ENCODE measurements at regions not wholly inside any gene's neighbourhood (a gene's known extent, or its start where the extent isn't known, plus 50 kb on each side); places are given as distances from the start of the nearest gene placed in this dataset.

GRCh38 chr17:13230350-13231264, 212.8 kb upstream of the ELAC2 start:
- no peak for DNase-seq (ENCODE audit: low spot score)
- TF ChIP-seq POLR2AphosphoS5 (IDR thresholded peaks at IDR 0.05), result no peak
- TF ChIP-seq, protein P1, sequence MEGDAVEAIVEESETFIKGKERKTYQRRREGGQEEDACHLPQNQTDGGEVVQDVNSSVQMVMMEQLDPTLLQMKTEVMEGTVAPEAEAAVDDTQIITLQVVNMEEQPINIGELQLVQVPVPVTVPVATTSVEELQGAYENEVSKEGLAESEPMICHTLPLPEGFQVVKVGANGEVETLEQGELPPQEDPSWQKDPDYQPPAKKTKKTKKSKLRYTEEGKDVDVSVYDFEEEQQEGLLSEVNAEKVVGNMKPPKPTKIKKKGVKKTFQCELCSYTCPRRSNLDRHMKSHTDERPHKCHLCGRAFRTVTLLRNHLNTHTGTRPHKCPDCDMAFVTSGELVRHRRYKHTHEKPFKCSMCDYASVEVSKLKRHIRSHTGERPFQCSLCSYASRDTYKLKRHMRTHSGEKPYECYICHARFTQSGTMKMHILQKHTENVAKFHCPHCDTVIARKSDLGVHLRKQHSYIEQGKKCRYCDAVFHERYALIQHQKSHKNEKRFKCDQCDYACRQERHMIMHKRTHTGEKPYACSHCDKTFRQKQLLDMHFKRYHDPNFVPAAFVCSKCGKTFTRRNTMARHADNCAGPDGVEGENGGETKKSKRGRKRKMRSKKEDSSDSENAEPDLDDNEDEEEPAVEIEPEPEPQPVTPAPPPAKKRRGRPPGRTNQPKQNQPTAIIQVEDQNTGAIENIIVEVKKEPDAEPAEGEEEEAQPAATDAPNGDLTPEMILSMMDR (IDR thresholded peaks at IDR 0.05), result no peak
- no peak for TF ChIP-seq POLR2A (IDR thresholded peaks at IDR 0.05)
- Histone ChIP-seq H3K9me3 (no peaks in the 10 kb centered on the region), H3K36me3 (no peaks in the 10 kb centered on the region), H3K27me3 (replicated peaks; ENCODE audit: insufficient read depth) (no peaks in the 10 kb centered on the region), H3K4me1 (replicated peaks) (no peaks in the 10 kb centered on the region), H3K27ac (no peak overlapping the region), H3K4me3 (no peak overlapping the region)
- intact Hi-C loops (cut with DNase I), result no loop called here
- 54% methylated on average over 11 of the region's 11 CpGs for WGBS

DNA sequence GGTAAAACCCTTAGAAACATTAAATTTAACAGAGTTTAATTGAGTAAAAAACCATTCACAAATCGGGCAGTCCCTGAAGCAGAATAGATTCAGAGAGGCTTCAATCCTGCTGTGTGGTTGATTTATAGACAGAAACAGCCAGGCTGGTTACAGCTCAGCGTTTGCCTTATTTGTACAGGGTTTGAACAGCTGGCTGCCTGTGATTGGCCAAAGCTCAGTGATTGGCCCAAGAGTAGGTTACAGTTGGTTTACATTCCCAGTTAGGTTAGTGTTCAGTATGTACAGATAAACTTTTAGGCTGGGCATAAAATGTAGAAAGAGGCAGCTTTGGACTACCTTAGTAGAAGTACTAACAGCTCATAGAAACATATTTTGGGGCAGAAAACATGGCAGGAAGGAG, 210.4 kb upstream of the ELAC2 start:
- Histone ChIP-seq H3K4me3 (no peak overlapping the region), H3K36me3 (no peaks in the 10 kb centered on the region), H3K27ac (no peak overlapping the region), H3K9me3 (no peaks in the 10 kb centered on the region), H3K27me3 (replicated peaks; ENCODE audit: insufficient read depth) (no peaks in the 10 kb centered on the region), H3K4me1 (replicated peaks) (no peaks in the 10 kb centered on the region)
- TF ChIP-seq POLR2AphosphoS5 (IDR thresholded peaks at IDR 0.05) (no peak), POLR2A (IDR thresholded peaks at IDR 0.05) (no peak)
- TF ChIP-seq, protein P1 (IDR thresholded peaks at IDR 0.05), result no peak
- DNase-seq (ENCODE audit: low spot score), result no peak
- intact Hi-C loops (cut with DNase I), result no loop called here
- WGBS, result 55% methylated on average over 2 of the region's 2 CpGs

DNA sequence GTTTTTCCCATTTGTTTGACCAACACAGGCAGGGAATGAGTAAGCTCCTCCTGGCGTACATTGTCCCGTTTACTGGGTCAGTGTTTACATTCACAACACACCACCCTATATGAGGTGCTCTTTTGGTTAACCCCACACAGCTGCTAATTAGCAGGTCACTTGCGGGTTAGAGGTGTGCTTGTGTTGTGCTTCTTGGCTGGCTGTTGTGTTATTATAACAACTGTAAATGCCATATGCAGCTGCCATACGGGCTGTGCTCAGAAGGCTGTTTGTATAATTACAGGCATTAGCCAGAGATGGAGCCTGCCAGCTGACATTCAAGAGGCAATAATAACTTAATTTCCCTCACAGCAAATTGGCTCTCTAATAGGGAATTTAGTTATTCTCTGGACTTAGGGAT, 205.1 kb upstream of the ELAC2 start:
- H3K4me1 ChIP-seq (replicated peaks), result no peaks in the 10 kb centered on the region
- H3K4me3 ChIP-seq, result no peak overlapping the region
- H3K36me3 ChIP-seq, result no peaks in the 10 kb centered on the region
- no peaks in the 10 kb centered on the region for H3K27me3 ChIP-seq (replicated peaks; ENCODE audit: insufficient read depth)
- intact Hi-C loops (cut with DNase I), result no loop called here
- WGBS, result 21% methylated on average over 4 of the region's 4 CpGs
- no peaks in the 10 kb centered on the region for H3K9me3 ChIP-seq
- no peak overlapping the region for H3K27ac ChIP-seq
- TF ChIP-seq POLR2A (IDR thresholded peaks at IDR 0.05) (no peak), POLR2AphosphoS5 (IDR thresholded peaks at IDR 0.05) (no peak)
- TF ChIP-seq, protein P1 (IDR thresholded peaks at IDR 0.05), result no peak
- no peak for DNase-seq (ENCODE audit: low spot score)

GRCh38 chr17:13212860-13213259, 195.0 kb upstream of the ELAC2 start:
- intact Hi-C loops (cut with DNase I), result no loop called here
- H3K36me3 ChIP-seq, result no peaks in the 10 kb centered on the region
- no peak overlapping the region for H3K27ac ChIP-seq
- H3K9me3 ChIP-seq, result no peaks in the 10 kb centered on the region
- no peaks in the 10 kb centered on the region for H3K4me1 ChIP-seq (replicated peaks)
- no peak overlapping the region for H3K4me3 ChIP-seq
- TF ChIP-seq, protein P1 (IDR thresholded peaks at IDR 0.05), result no peak
- no peak for TF ChIP-seq POLR2A (IDR thresholded peaks at IDR 0.05)
- no peak for TF ChIP-seq POLR2AphosphoS5 (IDR thresholded peaks at IDR 0.05)
- H3K27me3 ChIP-seq (replicated peaks; ENCODE audit: insufficient read depth), result no peaks in the 10 kb centered on the region
- no peak for DNase-seq (ENCODE audit: low spot score)

DNA sequence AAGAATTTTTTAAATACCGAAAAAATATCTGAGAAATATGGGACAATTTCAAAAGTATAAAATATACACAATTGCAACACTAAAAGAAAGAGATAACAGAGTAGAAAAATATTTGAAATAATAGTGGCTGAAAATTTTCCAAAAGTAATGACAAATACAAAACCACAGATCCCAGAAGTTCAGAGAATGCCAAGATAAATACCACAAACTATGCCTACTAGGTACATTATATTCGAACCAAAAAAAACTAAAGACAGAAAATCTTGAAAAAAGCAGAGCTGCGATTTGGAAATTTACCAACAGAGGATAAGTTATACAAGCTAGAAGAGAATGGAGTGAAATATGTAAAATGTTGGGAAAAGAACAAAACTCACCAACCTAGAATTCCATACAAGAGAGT, 191.3 kb upstream of the ELAC2 start:
- no peaks in the 10 kb centered on the region for H3K36me3 ChIP-seq
- intact Hi-C loops (cut with DNase I), result no loop called here
- DNase-seq (ENCODE audit: low spot score), result no peak
- no peaks in the 10 kb centered on the region for H3K4me1 ChIP-seq (replicated peaks)
- H3K4me3 ChIP-seq, result no peak overlapping the region
- no peak overlapping the region for H3K27ac ChIP-seq
- TF ChIP-seq, protein P1 (IDR thresholded peaks at IDR 0.05), result no peak
- TF ChIP-seq POLR2AphosphoS5 (IDR thresholded peaks at IDR 0.05) (no peak), POLR2A (IDR thresholded peaks at IDR 0.05) (no peak)
- H3K9me3 ChIP-seq, result no peaks in the 10 kb centered on the region
- 88% methylated on average over 3 of the region's 3 CpGs for WGBS
- no peaks in the 10 kb centered on the region for H3K27me3 ChIP-seq (replicated peaks; ENCODE audit: insufficient read depth)

All from prostate gland (tissue), 2 donors.